AG10803 (cell line): ENCODE measurements at regions not wholly inside any gene's neighbourhood (a gene's known extent, or its start where the extent isn't known, plus 50 kb on each side); places are given as distances from the start of the nearest gene placed in this dataset.
A peak's percentile ranks its signal among the peaks of the same experiment; 100 is the strongest.

Experiments used
- DNase-seq: peaks from one replicate; pipeline ENCODE4 v3.0.0; 2010; ENCODE audit warnings: low read depth
- H3K4me3 ChIP-seq: 2 replicates; pipeline ENCODE4 v1.5.1; 2011; ENCODE audit warnings: mild to moderate bottlenecking, low read length, control low read depth
- CTCF ChIP-seq: conservative IDR thresholded peaks from 2 replicates; pipeline ENCODE4 v1.5.1; 2011; ENCODE audit warnings: mild to moderate bottlenecking, low read length, control low read depth, inconsistent platforms

GRCh38 chr6:14757014-14757413, 488.9 kb upstream of the JARID2 start:
- TF ChIP-seq CTCF: no peak
- no peak overlapping the region for H3K4me3 ChIP-seq
- no peak for DNase-seq

GRCh38 chr6:14757418-14757817, 488.5 kb upstream of the JARID2 start:
- no peak for TF ChIP-seq CTCF
- no peak overlapping the region for H3K4me3 ChIP-seq
- no peak for DNase-seq

GRCh38 chr6:14758421-14759081, 487.3 kb upstream of the JARID2 start:
- H3K4me3 ChIP-seq: no peak overlapping the region
- no peak for DNase-seq
- TF ChIP-seq CTCF: no peak

GRCh38 chr6:14759976-14760672, 485.7 kb upstream of the JARID2 start:
- DNase-seq: no peak
- TF ChIP-seq CTCF: no peak
- H3K4me3 ChIP-seq: no peak overlapping the region

DNA sequence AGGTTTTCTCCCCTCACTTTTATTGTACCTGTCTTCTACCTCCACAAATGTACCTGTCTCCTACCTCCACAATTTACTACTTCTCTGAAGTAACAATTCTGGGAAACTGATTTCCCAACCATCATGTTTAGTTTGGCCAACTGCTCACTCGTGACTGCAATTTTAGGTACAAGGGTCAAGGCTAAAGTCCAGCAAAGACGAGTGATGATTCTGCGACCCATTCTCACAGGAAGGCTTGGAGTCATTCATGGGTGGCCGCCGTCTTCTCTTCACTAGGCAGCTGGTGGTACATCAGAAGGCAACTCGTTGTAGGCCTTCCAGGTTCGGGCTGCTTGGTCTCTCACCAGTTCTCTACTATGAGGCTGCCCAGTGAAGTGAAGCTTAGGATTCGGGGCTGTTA, 483.8 kb upstream of the JARID2 start:
- TF ChIP-seq CTCF: no peak
- no peak for DNase-seq
- H3K4me3 ChIP-seq: no peak overlapping the region

- no peak overlapping the region for H3K4me3 ChIP-seq
- peak; percentile 39 for DNase-seq
- TF ChIP-seq CTCF: no peak
Measured at GRCh38 chr6:14763139-14763538, 482.7 kb upstream of the JARID2 start.

DNA sequence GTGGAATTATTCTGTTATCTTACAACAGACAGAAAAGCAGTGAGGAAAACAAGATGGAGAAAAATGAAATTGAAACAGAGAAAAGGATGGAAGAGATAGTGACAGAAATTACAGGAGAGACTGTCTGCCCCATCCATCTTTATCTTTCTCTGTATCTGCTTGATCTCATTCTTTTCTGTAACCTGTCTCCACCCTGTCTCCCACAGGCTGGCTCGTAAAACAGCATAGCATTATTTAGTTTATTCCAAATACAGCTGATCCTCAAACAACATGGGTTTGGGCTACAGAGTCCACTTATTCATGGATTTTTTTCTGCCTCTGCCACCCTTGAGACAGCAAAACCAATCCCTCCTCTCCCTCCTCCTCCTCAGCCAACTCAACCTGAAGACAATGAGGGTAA, 482.3 kb upstream of the JARID2 start:
- H3K4me3 ChIP-seq: no peak overlapping the region
- no peak for DNase-seq
- no peak for TF ChIP-seq CTCF
